Stimulated activated CD4-positive, alpha-beta T cell treated with anti-CD3 and anti-CD28 coated beads, Interleukin-1b, Interleukin-23, amount 100 ng/mL, for 1 hour (primary cell): ENCODE measurements at regions not wholly inside any gene's neighbourhood (a gene's known extent, or its start where the extent isn't known, plus 50 kb on each side); places are given as distances from the start of the nearest gene placed in this dataset.
"Not testable (repeated sequence)": the region's sequence is repeated elsewhere in the genome, so short reads cannot be mapped to it uniquely, and the experiment has no call there.

Source experiments
- DNase-seq, 2 donors: peaks; one replicate each; pipeline ENCODE4 v3.0.0-alpha.2; 2020; ENCODE audit warnings: low read depth in 2 of 2

DNA sequence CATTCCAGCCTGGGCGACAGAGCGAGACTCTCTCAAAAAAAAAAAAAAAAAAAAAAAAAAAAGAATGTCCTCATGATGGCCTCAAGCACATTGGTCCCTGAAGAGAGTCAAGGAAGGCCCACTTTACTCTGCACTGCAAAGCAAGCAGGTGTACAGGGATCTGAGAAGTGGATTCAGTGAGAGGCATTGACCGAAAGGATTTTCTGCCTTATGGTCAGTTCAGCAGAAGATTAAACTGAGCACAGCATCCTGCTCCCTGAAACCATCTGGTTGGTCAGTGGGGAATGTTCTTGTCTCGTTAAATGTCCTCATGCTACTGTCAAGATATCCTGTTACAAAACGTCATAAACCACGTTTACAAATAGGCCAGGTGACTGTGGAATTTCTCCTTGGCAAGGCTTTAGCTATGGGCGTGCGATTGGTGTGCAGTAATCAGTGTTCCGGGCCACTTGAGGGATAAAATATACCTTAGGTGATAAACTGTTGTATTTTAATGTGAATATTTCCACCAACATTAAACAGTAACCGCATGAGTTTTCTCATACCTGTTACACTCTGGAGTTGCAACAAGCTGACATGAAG is 195.0 kb downstream of the ADRA2C start:
- not testable (repeated sequence) for DNase-seq

GRCh38 chr4:3964572-3965278 is 198.5 kb downstream of the ADRA2C start:
- not testable (repeated sequence) for DNase-seq

DNA sequence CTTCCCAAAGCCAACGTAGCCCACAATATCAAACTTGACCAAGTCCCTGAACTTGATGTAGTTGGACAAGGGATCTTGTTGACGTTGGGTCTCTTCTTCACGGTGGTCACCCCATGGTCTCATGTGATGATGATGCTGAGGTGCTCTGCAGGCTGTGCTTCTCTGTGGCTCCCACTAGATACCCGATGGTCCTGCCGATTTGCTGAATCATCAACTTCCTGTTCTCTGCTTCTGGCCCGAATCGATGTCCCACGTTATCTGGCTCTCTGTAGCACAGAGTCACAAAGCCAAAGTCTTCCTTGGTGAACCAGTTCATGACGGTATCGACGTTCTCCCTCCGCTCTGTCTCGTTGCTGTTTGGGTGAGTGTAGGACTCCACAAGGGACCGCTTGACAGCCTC is 201.0 kb downstream of the ADRA2C start:
- DNase-seq = not testable (repeated sequence)

GRCh38 chr4:3972626-3973025 is 206.4 kb downstream of the ADRA2C start:
- not testable (repeated sequence) for DNase-seq

DNA sequence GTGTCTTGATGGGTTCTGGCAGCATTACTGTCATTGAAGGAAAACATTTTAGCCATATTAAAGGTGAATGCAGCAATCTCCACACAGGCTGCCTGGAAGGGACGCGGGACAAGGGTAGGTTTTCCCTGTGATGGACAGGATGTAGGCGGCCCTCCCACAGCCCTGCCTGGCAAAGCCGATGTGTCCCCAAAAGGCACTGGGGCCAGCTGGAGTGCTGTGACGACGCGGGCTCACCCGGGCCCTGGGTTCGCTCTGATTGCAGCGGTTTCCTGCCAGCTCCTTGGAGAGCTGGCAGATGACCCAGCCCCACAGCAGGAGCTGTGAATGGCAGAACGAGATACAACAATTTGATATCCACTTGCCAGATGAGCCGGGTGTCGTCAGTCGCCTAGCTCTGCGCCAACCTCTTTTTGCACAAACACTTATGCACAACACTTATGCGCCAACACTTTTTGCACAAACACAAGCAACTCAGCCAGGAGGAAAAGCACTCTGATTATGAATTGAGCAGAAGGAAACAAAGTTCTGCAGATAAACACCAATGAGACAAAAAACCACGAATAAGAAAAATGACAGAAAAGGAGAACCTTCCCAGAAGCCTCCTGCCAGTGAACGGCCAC is 207.5 kb downstream of the ADRA2C start:
- DNase-seq = not testable (repeated sequence)

GRCh38 chr4:3983518-3984125 is 217.4 kb downstream of the ADRA2C start:
- not testable (repeated sequence) for DNase-seq

DNA sequence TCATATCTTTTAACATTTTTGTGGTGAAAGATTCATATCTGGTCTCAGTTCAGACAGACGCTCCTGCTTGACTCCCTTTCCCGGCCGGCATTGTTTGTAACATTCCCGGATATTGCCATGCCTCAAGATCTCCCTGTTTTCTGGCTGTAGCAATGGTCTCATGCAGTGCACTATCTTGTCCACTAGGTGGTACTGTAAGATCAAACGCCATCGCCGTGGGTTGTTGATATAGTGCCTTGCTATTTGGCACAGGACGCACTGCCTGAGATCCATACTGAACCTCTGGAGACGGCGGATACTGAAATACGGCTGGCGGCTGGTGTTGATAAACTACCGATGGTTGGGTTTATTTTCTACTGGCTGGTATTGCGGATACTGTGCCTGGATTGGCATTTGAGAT is 218.6 kb downstream of the ADRA2C start:
- DNase-seq = not testable (repeated sequence)

DNA sequence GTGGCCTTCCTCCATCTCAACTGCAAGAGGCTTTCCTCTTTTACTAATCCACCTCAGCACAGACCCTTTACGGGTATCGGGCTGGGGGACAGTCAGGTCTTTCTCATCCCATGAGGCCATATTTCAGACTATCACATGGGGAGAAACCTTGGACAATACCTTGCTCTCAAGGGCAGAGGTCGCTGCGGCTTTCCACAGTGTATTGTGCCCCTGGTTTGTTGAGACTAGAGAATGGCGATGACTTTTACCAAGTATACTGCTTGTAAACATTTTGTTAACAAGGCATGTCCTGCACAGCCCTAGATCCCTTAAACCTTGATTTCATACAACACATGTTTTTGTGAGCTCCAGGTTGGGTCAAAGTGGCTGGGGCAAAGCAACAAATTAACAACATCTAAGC is 220.2 kb downstream of the ADRA2C start:
- DNase-seq = not testable (repeated sequence)

DNA sequence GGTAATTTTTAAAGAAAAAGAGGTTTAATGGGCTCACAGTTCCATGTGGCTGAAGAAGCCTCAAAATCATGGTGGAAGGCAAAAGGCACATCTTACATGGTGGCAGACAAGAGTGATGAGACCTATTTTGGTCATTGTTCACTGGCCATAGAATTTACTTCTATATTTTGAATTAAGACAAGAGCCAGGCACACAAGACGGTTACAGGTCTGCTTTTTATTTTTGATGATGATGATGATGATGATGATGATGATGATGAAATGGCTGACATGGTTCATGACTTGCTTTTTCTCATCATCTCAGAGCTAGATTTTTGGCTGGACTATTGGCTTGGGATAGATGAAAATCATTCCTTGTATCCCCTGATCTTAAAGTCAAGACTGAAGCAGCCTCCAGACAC is 229.3 kb downstream of the OTOP1 start:
- not testable (repeated sequence) for DNase-seq

GRCh38 chr4:4004036-4004435 is 222.7 kb downstream of the OTOP1 start:
- DNase-seq = not testable (repeated sequence)

- DNase-seq = not testable (repeated sequence)
These were observed 222.0 kb downstream of the OTOP1 start for GRCh38 chr4:4004702-4005101.

DNA sequence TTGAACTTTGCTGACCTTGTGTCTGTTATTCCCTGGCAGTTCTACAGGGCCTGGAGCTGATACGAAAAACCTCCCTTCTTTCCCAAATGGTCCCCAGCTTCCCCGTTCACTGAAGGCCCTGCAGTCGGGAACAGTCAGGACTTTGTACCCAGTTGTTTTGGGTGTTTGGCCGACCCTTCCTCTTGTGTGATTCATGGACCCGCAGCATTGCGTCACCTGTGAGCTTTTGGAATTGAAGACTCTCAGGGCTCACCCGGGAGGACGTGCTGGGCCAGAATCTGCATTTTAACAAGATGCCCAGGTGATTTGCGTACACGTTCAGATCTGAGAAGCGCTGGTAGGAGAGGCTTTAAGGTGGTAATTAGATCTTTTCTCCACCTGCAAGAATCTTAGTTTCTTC is 220.4 kb downstream of the OTOP1 start:
- not testable (repeated sequence) for DNase-seq

DNA sequence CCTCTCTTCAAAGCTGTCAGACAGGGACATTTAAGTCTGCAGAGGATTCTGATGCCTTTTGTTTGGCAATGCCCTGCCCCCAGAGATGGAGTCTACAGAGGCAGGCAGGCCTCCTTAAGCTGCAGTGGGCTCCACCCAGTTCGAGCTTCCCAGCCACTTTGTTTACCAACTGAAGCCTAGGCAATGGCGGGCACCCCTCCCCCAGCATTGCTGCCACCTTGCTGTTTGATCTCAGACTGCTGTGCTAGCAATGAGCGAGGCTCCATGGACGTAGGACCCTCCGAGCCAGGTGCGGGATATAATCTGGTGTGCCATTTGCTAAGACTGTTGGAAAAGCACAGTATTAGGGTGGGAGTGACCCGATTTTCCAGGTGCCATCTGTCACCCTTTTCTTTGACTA is 207.7 kb downstream of the OTOP1 start:
- not testable (repeated sequence) for DNase-seq

GRCh38 chr4:4021161-4021560 is 205.6 kb downstream of the OTOP1 start:
- not testable (repeated sequence) for DNase-seq

DNA sequence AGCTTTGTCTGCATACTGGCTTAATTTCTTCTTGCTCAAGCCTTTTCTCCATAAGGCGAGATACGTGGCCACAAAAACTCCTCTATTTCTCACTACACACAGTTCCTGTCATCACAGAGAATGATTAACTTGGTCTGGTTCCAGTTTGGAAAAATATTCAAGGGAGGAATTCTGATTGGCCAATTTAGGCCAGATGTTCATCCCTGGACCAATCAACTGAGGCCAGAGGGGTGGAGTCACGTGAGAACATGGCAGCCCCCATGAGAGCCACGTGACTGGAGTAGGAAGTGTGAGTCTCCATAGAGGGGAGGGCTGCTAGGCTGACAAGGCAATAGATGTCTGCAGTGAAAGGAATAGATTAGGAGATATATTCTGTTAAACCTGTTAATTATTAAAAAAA is 200.0 kb downstream of the OTOP1 start:
- not testable (repeated sequence) for DNase-seq

- not testable (repeated sequence) for DNase-seq
These were observed 198.0 kb downstream of the OTOP1 start for GRCh38 chr4:4028752-4029151.

- DNase-seq = not testable (repeated sequence)
These were observed 196.2 kb downstream of the OTOP1 start for GRCh38 chr4:4030509-4030908.

DNA sequence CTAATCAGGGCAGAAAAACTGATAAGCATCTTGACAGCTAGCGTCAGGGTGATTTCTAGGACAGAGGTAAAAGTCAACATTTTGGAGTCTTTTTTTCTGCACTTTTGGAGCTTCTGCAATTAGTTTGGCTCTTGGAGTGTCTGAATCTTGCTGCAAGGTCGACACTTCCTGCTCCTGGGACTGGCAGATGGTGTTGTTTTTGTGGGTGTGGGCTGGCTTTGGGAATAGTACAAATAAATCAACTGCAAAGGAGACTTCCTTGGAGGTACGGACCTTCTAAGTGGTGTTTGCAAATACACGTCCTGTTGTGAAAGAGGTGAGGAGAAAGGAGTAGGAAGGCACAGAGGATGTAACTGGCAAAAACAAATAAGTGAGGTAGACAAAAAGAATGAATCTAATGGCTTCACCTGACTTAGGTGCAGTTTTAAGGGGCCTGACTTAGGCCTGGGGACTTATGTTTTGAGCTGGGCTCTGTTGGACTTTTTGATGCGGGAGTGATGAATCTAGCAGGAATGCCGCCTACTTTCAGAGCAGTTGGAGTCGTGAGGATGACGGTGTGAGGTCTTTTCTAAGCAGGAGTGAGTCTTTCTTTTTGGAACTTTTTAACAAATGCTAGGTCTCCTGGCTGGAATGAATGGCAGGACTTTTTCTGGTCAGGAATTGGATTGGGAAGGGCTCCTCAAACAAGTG is 195.1 kb downstream of the OTOP1 start:
- not testable (repeated sequence) for DNase-seq

DNA sequence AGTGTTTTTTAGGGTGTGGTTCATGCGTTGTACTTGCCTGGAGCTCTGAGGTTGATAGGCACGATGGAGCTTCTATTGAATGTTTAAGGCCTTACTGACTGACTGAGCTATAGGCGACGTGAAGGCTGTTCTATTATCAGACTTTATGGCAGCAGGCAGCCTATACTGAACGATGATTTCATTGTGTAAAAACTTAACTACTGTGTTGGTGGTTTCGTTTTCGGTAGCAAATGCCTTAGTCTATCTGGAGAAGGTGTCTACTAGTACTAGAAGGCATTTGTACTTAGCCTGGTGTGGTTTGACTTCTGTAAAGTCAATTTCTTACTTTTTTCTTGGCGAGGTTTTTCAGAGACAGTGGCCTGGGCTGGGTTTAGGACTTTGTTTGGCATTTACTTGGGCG is 194.4 kb downstream of the OTOP1 start:
- DNase-seq = not testable (repeated sequence)

DNA sequence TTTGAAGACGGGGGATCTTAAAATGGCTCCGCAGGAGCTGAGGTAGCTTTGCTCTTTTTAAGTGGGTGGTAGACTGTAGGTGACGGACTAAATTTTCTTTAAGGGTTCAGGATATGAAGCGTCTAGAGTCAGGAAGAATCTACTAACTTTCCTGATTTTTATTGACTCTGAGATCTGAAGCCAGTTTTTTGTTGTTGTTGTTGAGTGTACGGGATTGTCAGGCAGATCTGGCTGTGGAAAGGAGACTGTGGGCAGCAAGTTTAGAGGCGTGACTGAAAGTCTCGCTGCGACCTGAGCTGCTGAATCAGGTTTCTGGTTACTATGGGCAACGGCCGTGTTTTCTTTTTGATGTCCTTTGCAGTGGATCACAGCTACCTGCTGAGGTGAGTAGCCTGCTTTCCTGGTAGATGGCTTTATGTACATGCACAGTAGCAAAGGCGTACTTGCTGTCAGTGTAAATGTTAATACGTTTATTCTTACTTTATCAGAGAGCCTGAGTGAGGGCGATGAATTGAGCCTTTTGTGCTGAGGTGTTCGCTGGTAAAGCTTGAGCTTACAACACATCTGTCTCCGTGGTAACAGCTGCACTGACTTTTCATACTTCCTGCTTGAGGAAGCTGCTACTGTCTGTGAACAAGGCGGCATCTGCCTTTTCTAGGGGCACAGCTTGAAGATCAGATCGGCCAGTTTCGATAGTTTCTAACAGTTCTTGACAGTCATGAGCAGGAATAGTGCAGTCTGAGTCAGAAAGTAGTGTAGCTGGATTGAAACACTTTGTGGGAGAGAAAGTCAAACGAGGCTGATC is 193.7 kb downstream of the OTOP1 start:
- DNase-seq = not testable (repeated sequence)
